ENCODE measurements at regions not wholly inside any gene's neighbourhood (a gene's known extent, or its start where the extent isn't known, plus 50 kb on each side); places are given as distances from the start of the nearest gene placed in this dataset.
"Not testable (repeated sequence)": the region's sequence is repeated elsewhere in the genome, so short reads cannot be mapped to it uniquely, and the experiment has no call there.

DNA sequence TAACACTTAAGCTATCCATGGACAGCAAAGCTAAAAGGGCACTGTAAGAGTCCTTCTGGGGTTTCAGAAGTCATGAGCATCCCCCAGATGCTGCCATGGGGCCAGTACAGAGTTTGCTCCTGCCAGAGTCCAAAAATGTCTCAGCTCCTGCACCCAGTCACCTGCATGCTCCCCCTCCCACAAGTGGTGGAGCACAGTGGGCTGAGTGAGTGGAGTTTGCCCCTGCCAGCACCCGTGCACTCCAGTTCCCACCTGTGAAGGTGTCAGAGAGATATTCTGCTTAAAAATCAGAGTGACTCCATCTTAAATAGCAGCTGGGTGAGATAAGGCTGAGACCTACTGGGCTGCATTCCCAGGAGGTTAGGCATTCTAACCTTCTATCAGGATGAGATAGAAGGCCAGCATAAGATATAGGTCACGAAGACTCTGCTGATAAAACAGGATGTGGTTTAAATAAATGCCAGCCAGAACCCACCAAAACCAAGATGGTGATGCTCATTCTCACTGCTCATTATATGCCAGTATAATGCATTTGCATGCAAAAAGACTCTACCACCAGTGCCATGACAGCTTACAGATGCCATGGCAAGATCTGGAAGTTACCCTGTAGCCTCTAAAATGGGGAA lies 140.1 kb upstream of the ZNF92 start:
- no peak overlapping the region for H3K9ac ChIP-seq (ENCODE audit: low read depth in 1 of 2, low read length in 2 of 2)
- no peaks in the 10 kb centered on the region for H3K4me1 ChIP-seq (ENCODE audit: control insufficient read depth in 1 of 2, insufficient read depth in 2 of 2, low read length in 2 of 2)
- H3K9me3 ChIP-seq (ENCODE audit: control insufficient read depth in 1 of 2, low read length in 2 of 2) = no peaks in the 10 kb centered on the region
- no peaks in the 10 kb centered on the region for H3K36me3 ChIP-seq (ENCODE audit: control insufficient read depth in 1 of 2, insufficient read depth in 2 of 2, low read length in 2 of 2)
- H3K4me3 ChIP-seq (ENCODE audit: low read depth in 1 of 2, low read length in 2 of 2) = no peak overlapping the region
- no peak overlapping the region for H3K27ac ChIP-seq (ENCODE audit: low read depth, low read length)
- H3K27me3 ChIP-seq (ENCODE audit: control insufficient read depth in 1 of 2, insufficient read depth in 2 of 2, low read length in 2 of 2) = peaks cover 0 to 3% of the 10 kb centered on the region in 2 donors

DNA sequence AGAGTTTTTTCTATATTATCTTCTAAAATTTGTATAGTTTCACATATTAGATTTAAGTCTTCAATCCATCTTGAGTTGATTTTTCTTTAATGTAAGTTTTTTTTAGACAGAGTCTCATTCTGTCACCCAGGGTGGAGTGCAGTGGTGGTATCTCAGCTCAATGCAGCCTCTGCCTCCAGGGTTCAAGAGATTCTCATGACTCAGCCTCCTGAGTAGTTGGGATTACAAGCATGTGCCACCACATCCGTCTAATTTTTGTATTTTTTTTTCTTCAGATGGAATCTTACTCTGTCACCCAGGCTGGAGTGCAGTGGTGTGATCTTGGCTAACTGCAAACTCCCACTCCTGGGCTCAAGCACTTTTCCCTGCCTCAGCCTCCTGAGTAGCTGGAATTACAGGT lies 143.4 kb upstream of the ZNF92 start:
- no peaks in the 10 kb centered on the region for H3K9me3 ChIP-seq (ENCODE audit: control insufficient read depth in 1 of 2, low read length in 2 of 2)
- no peak overlapping the region for H3K4me3 ChIP-seq (ENCODE audit: low read depth in 1 of 2, low read length in 2 of 2)
- H3K27ac ChIP-seq (ENCODE audit: low read depth, low read length) = no peak overlapping the region
- no peaks in the 10 kb centered on the region for H3K27me3 ChIP-seq (ENCODE audit: control insufficient read depth in 1 of 2, insufficient read depth in 2 of 2, low read length in 2 of 2)
- no peaks in the 10 kb centered on the region for H3K36me3 ChIP-seq (ENCODE audit: control insufficient read depth in 1 of 2, insufficient read depth in 2 of 2, low read length in 2 of 2)
- no peaks in the 10 kb centered on the region for H3K4me1 ChIP-seq (ENCODE audit: control insufficient read depth in 1 of 2, insufficient read depth in 2 of 2, low read length in 2 of 2)
- H3K9ac ChIP-seq (ENCODE audit: low read depth in 1 of 2, low read length in 2 of 2) = no peak overlapping the region

DNA sequence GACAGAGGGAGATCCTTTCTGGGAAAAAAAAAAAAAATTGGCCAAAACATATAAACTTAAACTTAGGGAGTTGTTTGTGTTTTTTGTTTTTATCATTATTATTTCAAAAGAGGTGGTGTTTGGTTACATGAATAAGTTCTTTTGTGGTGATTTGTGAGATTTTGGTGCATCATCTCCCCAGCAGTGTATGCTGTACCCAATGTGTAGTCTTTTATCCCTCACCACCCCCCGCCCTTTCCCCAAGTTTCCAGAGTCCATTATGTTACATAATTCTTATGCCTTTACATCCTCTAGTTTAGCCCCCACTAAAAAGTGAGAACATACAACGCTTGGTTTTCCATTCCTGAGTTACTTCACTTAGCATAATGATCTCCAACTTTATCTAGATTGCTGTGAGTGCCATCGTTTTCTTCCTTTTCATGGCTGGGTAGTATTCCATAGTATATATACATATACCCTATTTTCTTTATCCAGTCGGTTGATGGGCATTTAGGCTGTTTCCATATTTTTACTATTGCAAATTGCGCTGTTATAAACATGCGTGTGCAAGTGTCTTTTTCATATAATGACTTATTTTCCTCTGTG lies 148.1 kb upstream of the ZNF92 start:
- Histone ChIP-seq H3K4me3 (ENCODE audit: low read depth in 1 of 2, low read length in 2 of 2) (no peak overlapping the region), H3K27ac (ENCODE audit: low read depth, low read length) (no peak overlapping the region), H3K36me3 (ENCODE audit: control insufficient read depth in 1 of 2, insufficient read depth in 2 of 2, low read length in 2 of 2) (no peaks in the 10 kb centered on the region), H3K9ac (ENCODE audit: low read depth in 1 of 2, low read length in 2 of 2) (no peak overlapping the region), H3K9me3 (ENCODE audit: control insufficient read depth in 1 of 2, low read length in 2 of 2) (no peaks in the 10 kb centered on the region), H3K4me1 (ENCODE audit: control insufficient read depth in 1 of 2, insufficient read depth in 2 of 2, low read length in 2 of 2) (no peaks in the 10 kb centered on the region), H3K27me3 (ENCODE audit: control insufficient read depth in 1 of 2, insufficient read depth in 2 of 2, low read length in 2 of 2) (no peaks in the 10 kb centered on the region)

DNA sequence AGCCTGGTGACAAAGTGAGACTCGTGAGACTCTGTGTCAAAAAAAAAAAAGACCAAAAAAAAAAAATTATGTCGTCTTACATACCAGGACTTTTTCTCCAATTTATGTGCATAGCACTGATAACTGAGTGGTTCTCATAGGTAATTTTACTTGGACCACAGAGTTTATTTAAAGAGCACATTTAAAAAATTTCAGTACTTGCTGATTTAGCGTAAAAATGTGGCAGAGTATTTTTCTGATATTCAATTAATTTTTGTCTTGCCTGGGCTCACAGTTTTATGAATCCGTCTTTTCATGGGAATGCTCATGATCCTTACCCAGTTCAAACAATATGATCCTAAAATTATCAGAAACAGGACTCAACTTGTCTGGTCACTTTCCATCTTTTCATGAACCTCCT lies 151.0 kb upstream of the ZNF92 start:
- Histone ChIP-seq H3K9me3 (ENCODE audit: control insufficient read depth in 1 of 2, low read length in 2 of 2) (no peaks in the 10 kb centered on the region), H3K27ac (ENCODE audit: low read depth, low read length) (no peak overlapping the region), H3K9ac (ENCODE audit: low read depth in 1 of 2, low read length in 2 of 2) (no peak overlapping the region), H3K4me1 (ENCODE audit: control insufficient read depth in 1 of 2, insufficient read depth in 2 of 2, low read length in 2 of 2) (no peaks in the 10 kb centered on the region), H3K36me3 (ENCODE audit: control insufficient read depth in 1 of 2, insufficient read depth in 2 of 2, low read length in 2 of 2) (no peaks in the 10 kb centered on the region), H3K27me3 (ENCODE audit: control insufficient read depth in 1 of 2, insufficient read depth in 2 of 2, low read length in 2 of 2) (no peaks in the 10 kb centered on the region), H3K4me3 (ENCODE audit: low read depth in 1 of 2, low read length in 2 of 2) (no peak overlapping the region)

DNA sequence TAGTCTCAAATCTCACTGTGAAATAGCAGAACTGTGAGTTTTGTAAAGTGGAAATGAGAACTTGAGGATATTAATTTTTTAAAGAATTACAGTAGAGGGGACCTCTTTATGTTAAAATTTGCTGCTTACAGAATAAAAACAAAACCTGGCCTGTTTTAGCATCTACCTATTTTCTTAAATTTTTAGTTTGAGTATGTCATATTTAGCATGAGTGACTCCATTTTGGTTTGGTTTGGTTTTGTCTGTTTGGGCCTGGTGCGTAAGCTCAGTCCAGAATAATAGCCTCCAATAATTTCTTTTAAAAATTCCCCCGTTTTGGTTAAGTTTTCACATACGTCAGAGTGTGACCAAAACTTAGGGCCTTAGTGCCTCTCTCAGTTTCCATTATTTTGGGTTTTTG lies 152.0 kb upstream of the ZNF92 start:
- Histone ChIP-seq H3K27me3 (ENCODE audit: control insufficient read depth in 1 of 2, insufficient read depth in 2 of 2, low read length in 2 of 2) (no peaks in the 10 kb centered on the region), H3K27ac (ENCODE audit: low read depth, low read length) (no peak overlapping the region), H3K9ac (ENCODE audit: low read depth in 1 of 2, low read length in 2 of 2) (no peak overlapping the region), H3K36me3 (ENCODE audit: control insufficient read depth in 1 of 2, insufficient read depth in 2 of 2, low read length in 2 of 2) (no peaks in the 10 kb centered on the region), H3K9me3 (ENCODE audit: control insufficient read depth in 1 of 2, low read length in 2 of 2) (no peaks in the 10 kb centered on the region), H3K4me1 (ENCODE audit: control insufficient read depth in 1 of 2, insufficient read depth in 2 of 2, low read length in 2 of 2) (no peaks in the 10 kb centered on the region), H3K4me3 (ENCODE audit: low read depth in 1 of 2, low read length in 2 of 2) (no peak overlapping the region)

DNA sequence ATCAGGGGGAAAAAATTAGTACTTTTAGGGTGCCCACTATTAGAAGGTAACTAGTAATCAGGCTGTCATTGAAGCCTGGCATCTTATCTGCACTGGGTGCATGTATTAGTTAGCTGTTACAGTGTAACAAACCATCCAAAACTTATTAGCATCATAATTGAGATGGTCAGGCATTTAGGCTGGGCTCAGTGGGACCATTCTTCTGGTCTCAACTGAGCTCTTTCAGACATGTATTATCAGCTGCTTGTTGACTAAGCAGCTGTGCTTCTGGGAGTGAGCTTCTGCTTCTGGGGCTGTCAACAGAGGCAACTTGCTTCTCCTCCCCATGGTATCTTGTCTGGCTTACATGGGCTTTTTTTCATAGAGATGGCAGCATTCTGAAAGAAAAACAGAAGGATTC lies 154.0 kb upstream of the ZNF92 start:
- Histone ChIP-seq H3K9me3 (ENCODE audit: control insufficient read depth in 1 of 2, low read length in 2 of 2) (no peaks in the 10 kb centered on the region), H3K27me3 (ENCODE audit: control insufficient read depth in 1 of 2, insufficient read depth in 2 of 2, low read length in 2 of 2) (no peaks in the 10 kb centered on the region), H3K27ac (ENCODE audit: low read depth, low read length) (no peak overlapping the region), H3K4me1 (ENCODE audit: control insufficient read depth in 1 of 2, insufficient read depth in 2 of 2, low read length in 2 of 2) (no peaks in the 10 kb centered on the region), H3K9ac (ENCODE audit: low read depth in 1 of 2, low read length in 2 of 2) (no peak overlapping the region), H3K4me3 (ENCODE audit: low read depth in 1 of 2, low read length in 2 of 2) (no peak overlapping the region), H3K36me3 (ENCODE audit: control insufficient read depth in 1 of 2, insufficient read depth in 2 of 2, low read length in 2 of 2) (no peaks in the 10 kb centered on the region)

DNA sequence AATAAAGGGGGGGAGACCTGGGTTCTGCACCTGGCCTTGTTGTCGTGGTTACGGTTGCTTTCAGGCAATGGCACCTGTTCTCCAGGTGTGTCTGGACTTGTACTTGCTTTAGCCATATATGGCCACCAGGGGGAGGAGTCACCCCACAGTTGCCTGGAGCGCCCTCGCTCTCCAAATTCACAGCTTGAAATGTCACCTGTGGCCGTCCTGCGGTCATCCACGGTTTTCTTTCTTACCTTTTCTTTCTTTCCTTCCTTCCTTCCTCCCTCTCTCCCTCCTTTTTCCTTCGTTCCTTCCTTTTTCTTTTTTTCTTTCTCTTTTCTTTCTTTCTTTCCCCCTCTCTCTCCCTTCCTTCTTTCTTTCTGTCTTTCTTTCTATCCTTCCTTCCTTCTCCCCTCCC lies 157.2 kb upstream of the ZNF92 start:
- Histone ChIP-seq H3K27me3 (ENCODE audit: control insufficient read depth in 1 of 2, insufficient read depth in 2 of 2, low read length in 2 of 2) (no peaks in the 10 kb centered on the region), H3K36me3 (ENCODE audit: control insufficient read depth in 1 of 2, insufficient read depth in 2 of 2, low read length in 2 of 2) (no peaks in the 10 kb centered on the region), H3K4me3 (ENCODE audit: low read depth in 1 of 2, low read length in 2 of 2) (no peak overlapping the region), H3K27ac (ENCODE audit: low read depth, low read length) (no peak overlapping the region), H3K9ac (ENCODE audit: low read depth in 1 of 2, low read length in 2 of 2) (no peak overlapping the region), H3K4me1 (ENCODE audit: control insufficient read depth in 1 of 2, insufficient read depth in 2 of 2, low read length in 2 of 2) (no peaks in the 10 kb centered on the region), H3K9me3 (ENCODE audit: control insufficient read depth in 1 of 2, low read length in 2 of 2) (no peaks in the 10 kb centered on the region)

DNA sequence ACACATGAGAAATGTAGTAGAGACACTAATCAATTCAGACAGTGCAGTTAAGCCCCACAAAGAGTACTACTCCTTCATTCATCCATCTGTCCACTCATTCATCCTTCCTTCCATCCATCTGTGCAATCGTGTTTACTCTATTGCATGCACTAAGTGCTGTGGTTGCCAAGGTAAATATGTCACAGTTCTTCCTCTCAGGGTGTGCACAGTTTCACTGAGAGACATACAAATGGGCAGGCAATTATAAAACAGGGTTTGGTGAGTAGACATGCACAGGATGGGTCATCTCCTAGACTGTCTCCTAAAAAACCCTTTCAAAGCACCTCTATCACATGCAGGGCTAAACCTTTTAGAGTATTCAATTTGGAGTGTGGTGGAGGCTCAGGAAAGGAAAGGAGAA lies 160.4 kb upstream of the ZNF92 start:
- not testable (repeated sequence) for H3K9me3 ChIP-seq (ENCODE audit: control insufficient read depth in 1 of 2, low read length in 2 of 2); H3K36me3 ChIP-seq (ENCODE audit: control insufficient read depth in 1 of 2, insufficient read depth in 2 of 2, low read length in 2 of 2); H3K27me3 ChIP-seq (ENCODE audit: control insufficient read depth in 1 of 2, insufficient read depth in 2 of 2, low read length in 2 of 2); H3K4me1 ChIP-seq (ENCODE audit: control insufficient read depth in 1 of 2, insufficient read depth in 2 of 2, low read length in 2 of 2); H3K27ac ChIP-seq (ENCODE audit: low read depth, low read length); H3K9ac ChIP-seq (ENCODE audit: low read depth in 1 of 2, low read length in 2 of 2); H3K4me3 ChIP-seq (ENCODE audit: low read depth in 1 of 2, low read length in 2 of 2)

DNA sequence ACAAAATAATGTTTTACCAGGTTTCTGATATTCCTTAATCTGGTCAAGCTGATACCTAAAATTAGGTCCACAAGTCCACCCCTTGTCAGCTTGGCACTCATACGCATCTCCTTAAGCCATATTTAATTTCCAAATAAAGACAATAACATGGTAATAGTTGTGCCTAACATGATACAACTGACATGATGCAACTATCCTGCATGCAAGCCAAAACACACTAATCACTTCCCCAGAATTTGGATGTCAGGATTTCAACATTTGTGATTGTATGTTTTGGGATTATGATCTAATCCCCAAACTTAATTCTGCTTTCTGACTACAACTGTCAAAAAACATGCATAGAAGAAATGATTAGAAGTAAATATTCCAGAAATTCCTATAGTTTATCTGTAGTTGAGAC lies 174.4 kb upstream of the ZNF92 start:
- H3K4me3 ChIP-seq (ENCODE audit: low read depth in 1 of 2, low read length in 2 of 2); H3K27me3 ChIP-seq (ENCODE audit: control insufficient read depth in 1 of 2, insufficient read depth in 2 of 2, low read length in 2 of 2); H3K9me3 ChIP-seq (ENCODE audit: control insufficient read depth in 1 of 2, low read length in 2 of 2); H3K36me3 ChIP-seq (ENCODE audit: control insufficient read depth in 1 of 2, insufficient read depth in 2 of 2, low read length in 2 of 2); H3K27ac ChIP-seq (ENCODE audit: low read depth, low read length); H3K4me1 ChIP-seq (ENCODE audit: control insufficient read depth in 1 of 2, insufficient read depth in 2 of 2, low read length in 2 of 2); H3K9ac ChIP-seq (ENCODE audit: low read depth in 1 of 2, low read length in 2 of 2): not testable (repeated sequence)

DNA sequence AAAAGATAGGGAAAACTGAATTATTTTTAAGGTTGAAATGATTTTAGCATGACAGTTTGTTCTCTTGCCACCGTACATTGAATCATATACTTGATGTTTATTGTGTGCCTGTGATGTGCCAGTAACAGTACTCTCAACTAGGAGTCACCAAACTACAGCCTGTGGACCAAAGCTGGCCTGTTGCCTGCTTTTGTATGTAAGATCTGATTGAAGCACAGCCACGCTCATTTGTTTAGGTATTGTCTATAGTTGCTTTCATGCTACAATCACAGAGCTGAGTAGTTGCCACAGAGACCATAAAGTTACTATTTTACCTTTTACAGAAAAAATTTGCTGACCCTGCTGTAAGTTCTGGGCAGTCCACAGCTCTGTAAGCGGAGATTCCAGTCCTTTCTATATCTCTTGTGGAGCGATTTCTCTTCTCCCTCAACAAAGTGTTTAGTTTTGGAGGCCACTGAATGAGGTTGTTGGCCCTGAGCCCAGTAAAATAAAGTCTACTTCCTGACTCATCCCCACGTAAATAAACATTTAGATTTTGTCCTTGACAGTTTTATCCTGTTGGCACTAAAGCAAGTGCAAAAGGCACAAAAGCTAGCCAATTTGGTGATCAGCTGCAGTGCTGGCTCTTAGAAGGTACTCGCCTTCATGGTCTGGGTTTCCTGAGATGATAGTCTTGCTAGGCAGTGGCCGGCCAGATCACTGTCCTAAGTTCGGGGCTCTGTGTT lies 180.2 kb upstream of the ZNF92 start:
- H3K9ac ChIP-seq (ENCODE audit: low read depth in 1 of 2, low read length in 2 of 2); H3K27me3 ChIP-seq (ENCODE audit: control insufficient read depth in 1 of 2, insufficient read depth in 2 of 2, low read length in 2 of 2); H3K4me1 ChIP-seq (ENCODE audit: control insufficient read depth in 1 of 2, insufficient read depth in 2 of 2, low read length in 2 of 2); H3K9me3 ChIP-seq (ENCODE audit: control insufficient read depth in 1 of 2, low read length in 2 of 2); H3K36me3 ChIP-seq (ENCODE audit: control insufficient read depth in 1 of 2, insufficient read depth in 2 of 2, low read length in 2 of 2); H3K27ac ChIP-seq (ENCODE audit: low read depth, low read length); H3K4me3 ChIP-seq (ENCODE audit: low read depth in 1 of 2, low read length in 2 of 2): not testable (repeated sequence)
